Stomach (tissue), 8 donors: ENCODE measurements at regions not wholly inside any gene's neighbourhood (a gene's known extent, or its start where the extent isn't known, plus 50 kb on each side); places are given as distances from the start of the nearest gene placed in this dataset.

Experiments used
- DNase-seq, 2 donors: peaks; one replicate each; pipeline versions ENCODE4 v3.0.0 to v3.0.0-alpha.2; 2013 to 2019
- H3K27ac ChIP-seq, 5 donors: fragments of 200-600 bp in 4 of 5; sonication (generic) in 4 of 5; one replicate each; pipeline ENCODE4 v1.5.1; 2013 to 2019; ENCODE audit warnings: mild to moderate bottlenecking in 1 of 5, moderate library complexity in 1 of 5
- H3K27me3 ChIP-seq, 3 donors: fragments of 200-600 bp; sonication (generic); one replicate each; pipeline ENCODE4 v1.5.1; 2017 to 2019; ENCODE audit warnings: mixed run types in 1 of 3
- H3K36me3 ChIP-seq, 4 donors: fragments of 200-600 bp; sonication (generic); 1 replicate in 3 of 4; 2 replicates in 1 of 4; pipeline ENCODE4 v1.5.1; 2016 to 2019
- H3K4me1 ChIP-seq, 4 donors: fragments of 200-600 bp; sonication (generic); one replicate each; pipeline ENCODE4 v1.5.1; 2016 to 2019
- H3K4me3 ChIP-seq, 4 donors: fragments of 200-600 bp; sonication (generic) in 3 of 4; one replicate each; pipeline ENCODE4 v1.5.1; 2016 to 2019; ENCODE audit warnings: mild to moderate bottlenecking in 1 of 4
- H3K9me3 ChIP-seq, 4 donors: fragments of 200-600 bp; sonication (generic); one replicate each; pipeline ENCODE4 v1.5.1; 2016 to 2019
- EP300 ChIP-seq: sonication (generic); formaldehyde crosslinking; IDR thresholded peaks from one replicate; pipeline ENCODE4 v1.6.1; 2017; ENCODE audit warnings: antibody characterized with exemption
- POLR2A ChIP-seq, 4 donors: fragments of 450-650 bp; IDR thresholded peaks; one replicate each; pipeline ENCODE4 v1.6.1; 2016; ENCODE audit warnings: antibody characterized with exemption in 4 of 4, control low read depth in 2 of 4, mild to moderate bottlenecking in 1 of 4, moderate library complexity in 1 of 4
- POLR2AphosphoS5 ChIP-seq, 3 donors: sonication (generic); formaldehyde crosslinking; IDR thresholded peaks; one replicate each; pipeline ENCODE4 v1.6.1; 2016; ENCODE audit warnings: antibody characterized with exemption in 3 of 3
- WGBS, 5 donors: extraction: QIAGEN DNeasy Blood & Tissue Kit in 3 of 5; methylation state at CpG; one replicate each; pipeline versions ENCODE4 v1.1.5 to v1.1.7; 2013 to 2018; 5-methylcytosine and 5-hydroxymethylcytosine counted together
- intact Hi-C: fragments of 100-400 bp; cut with DNase I; formaldehyde crosslinking; loops from one replicate; pipeline ENCODE4 v1.15.1; 2023; ENCODE audit warnings: low total_unique reads
- TF ChIP-seq, protein P1 (sequence below), 7 experiments: fragments of 450-650 bp in 4 of 7; fragments of 200-600 bp in 3 of 7; sonication (generic) in 3 of 7; IDR thresholded peaks; one replicate each; pipeline ENCODE4 v1.5.1; 2016 to 2019; ENCODE audit warnings: antibody characterized with exemption in 7 of 7, control low read depth in 2 of 7, mild to moderate bottlenecking in 1 of 7
- donor health status: healthy with polysubstance abuse.
- donor health status: Bipolar disorder and iron deficiency.
- donor health status: healthy.

DNA sequence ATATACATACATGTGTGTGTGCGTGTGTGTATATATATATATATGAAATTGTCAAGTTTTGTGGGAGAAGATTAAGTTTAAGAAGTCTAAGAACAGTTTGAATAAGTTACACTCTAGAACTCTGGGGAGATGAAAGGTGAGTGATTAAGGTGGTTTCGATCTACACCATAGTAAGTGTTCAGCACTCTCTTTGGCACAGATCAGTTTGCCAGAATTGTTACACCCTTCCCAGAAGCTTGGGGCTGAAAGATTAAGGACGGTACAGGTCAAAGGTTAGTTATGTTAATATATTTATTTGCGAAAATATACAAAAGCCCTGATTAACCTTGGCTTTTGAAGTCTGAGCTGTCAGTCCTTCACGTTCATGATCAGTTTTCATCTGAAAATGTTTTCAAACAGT is 309.1 kb downstream of the KLF5 start:
- no peaks in the 10 kb centered on the region for H3K36me3 ChIP-seq
- DNase-seq = no peak
- H3K9me3 ChIP-seq = no peaks in the 10 kb centered on the region
- intact Hi-C loops = no loop called here
- peaks cover 0 to 11% (median 3%) of the 10 kb centered on the region in 4 donors for H3K4me1 ChIP-seq
- no peak overlapping the region for H3K4me3 ChIP-seq
- H3K27ac ChIP-seq = peak overlapping the region in 2 of 5 donors; percentile 61 to 69
- no peak for TF ChIP-seq POLR2A (IDR thresholded peaks at IDR 0.05)
- TF ChIP-seq POLR2AphosphoS5 (IDR thresholded peaks at IDR 0.05) = no peak
- TF ChIP-seq, protein P1, sequence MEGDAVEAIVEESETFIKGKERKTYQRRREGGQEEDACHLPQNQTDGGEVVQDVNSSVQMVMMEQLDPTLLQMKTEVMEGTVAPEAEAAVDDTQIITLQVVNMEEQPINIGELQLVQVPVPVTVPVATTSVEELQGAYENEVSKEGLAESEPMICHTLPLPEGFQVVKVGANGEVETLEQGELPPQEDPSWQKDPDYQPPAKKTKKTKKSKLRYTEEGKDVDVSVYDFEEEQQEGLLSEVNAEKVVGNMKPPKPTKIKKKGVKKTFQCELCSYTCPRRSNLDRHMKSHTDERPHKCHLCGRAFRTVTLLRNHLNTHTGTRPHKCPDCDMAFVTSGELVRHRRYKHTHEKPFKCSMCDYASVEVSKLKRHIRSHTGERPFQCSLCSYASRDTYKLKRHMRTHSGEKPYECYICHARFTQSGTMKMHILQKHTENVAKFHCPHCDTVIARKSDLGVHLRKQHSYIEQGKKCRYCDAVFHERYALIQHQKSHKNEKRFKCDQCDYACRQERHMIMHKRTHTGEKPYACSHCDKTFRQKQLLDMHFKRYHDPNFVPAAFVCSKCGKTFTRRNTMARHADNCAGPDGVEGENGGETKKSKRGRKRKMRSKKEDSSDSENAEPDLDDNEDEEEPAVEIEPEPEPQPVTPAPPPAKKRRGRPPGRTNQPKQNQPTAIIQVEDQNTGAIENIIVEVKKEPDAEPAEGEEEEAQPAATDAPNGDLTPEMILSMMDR (IDR thresholded peaks at IDR 0.05) = no peak
- TF ChIP-seq EP300 = no peak
- 46 to 61% (median 47%) methylated on average over 5 of the region's 5 CpGs for whole genome bisulfite sequencing, 5 donors
- H3K27me3 ChIP-seq = no peaks in the 10 kb centered on the region

DNA sequence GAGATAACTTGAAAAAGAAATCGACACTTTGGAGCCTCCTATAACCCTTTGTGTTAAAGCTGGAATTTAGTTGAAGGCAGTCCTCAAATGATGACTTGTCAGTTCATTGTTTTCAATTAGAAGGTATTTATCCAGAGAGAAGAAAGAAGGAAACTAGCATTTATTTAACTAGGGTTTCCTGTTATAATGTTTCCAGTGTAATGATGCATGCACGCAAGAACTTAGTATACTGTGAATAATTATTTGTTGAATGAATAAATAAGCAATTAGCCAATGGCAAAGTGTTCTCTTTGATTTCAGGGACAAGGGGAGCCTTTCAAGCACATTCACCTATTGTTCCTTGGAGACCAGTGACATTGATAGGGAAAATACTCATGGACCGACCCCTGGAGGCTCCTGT is 307.4 kb downstream of the KLF5 start:
- peak overlapping the region in 4 of 5 donors; percentile 27 to 86 (median 65) for H3K27ac ChIP-seq
- H3K27me3 ChIP-seq = no peaks in the 10 kb centered on the region
- H3K4me3 ChIP-seq = no peak overlapping the region
- intact Hi-C loops = no loop called here
- no peaks in the 10 kb centered on the region for H3K9me3 ChIP-seq
- no peak for DNase-seq
- TF ChIP-seq EP300 (no peak), POLR2A (IDR thresholded peaks at IDR 0.05) (no peak), POLR2AphosphoS5 (IDR thresholded peaks at IDR 0.05) (no peak)
- TF ChIP-seq, protein P1 (IDR thresholded peaks at IDR 0.05) = no peak
- no peaks in the 10 kb centered on the region for H3K36me3 ChIP-seq
- H3K4me1 ChIP-seq = peaks cover 0 to 11% (median 2%) of the 10 kb centered on the region in 4 donors
- 43 to 64% (median 57%) methylated on average over 3 of the region's 3 CpGs for WGBS, 5 donors

DNA sequence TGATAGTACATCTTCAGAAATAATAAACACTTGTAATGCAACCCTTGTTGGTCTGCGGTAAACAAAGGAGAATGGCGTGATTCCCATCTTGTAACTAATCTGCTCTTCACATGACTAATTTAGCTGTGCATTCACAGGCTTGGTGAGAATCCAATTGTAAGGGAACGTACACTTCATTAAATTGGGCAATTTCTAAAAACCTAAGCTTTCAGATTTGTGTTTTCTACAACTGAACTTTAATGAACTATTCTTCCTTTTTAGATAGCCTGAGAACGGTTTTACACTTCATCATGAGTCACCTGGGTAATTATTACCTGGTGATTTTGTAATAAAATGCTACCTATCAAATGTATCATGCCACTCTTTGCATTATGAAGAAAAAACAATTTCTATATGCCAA is 306.9 kb downstream of the KLF5 start:
- peak overlapping the region in 4 of 5 donors; percentile 5 to 69 (median 58) for H3K27ac ChIP-seq
- H3K36me3 ChIP-seq = no peaks in the 10 kb centered on the region
- intact Hi-C loops = no loop called here
- TF ChIP-seq, protein P1 (IDR thresholded peaks at IDR 0.05) = no peak
- TF ChIP-seq EP300 = no peak
- no peak for TF ChIP-seq POLR2AphosphoS5 (IDR thresholded peaks at IDR 0.05)
- no peak for TF ChIP-seq POLR2A (IDR thresholded peaks at IDR 0.05)
- peaks cover 0 to 11% (median 2%) of the 10 kb centered on the region in 4 donors for H3K4me1 ChIP-seq
- no peaks in the 10 kb centered on the region for H3K9me3 ChIP-seq
- no peaks in the 10 kb centered on the region for H3K27me3 ChIP-seq
- 43 to 59% (median 53%) methylated on average over 4 of the region's 4 CpGs for WGBS, 5 donors
- no peak overlapping the region for H3K4me3 ChIP-seq
- peak in 1 of 2 donors; percentile 20 for DNase-seq

DNA sequence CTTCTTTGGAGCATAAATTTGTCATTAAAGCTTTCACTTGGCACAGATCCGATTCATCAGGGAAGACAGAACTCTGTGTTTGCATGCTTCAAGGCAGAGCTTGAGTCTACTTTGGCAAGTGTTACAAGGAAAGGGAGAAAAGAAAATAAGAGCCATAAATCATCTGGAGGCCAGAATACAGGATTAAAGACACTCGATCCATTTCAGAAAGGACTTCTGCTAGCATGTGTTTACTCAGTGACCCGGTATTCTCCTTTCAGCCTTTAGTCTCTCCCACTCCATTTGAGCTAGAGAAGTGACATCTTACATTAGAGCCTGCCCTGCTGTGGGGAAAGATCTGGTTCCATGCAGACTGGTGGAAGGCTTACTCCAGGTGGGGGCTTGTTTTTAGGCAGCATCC is 306.4 kb downstream of the KLF5 start:
- Histone ChIP-seq H3K27ac (peak overlapping the region in 4 of 5 donors; percentile 5 to 69 (median 58)), H3K9me3 (no peaks in the 10 kb centered on the region), H3K4me3 (no peak overlapping the region), H3K36me3 (no peaks in the 10 kb centered on the region), H3K27me3 (no peaks in the 10 kb centered on the region), H3K4me1 (peaks cover 0 to 11% (median 2%) of the 10 kb centered on the region in 4 donors)
- intact Hi-C loops = no loop called here
- TF ChIP-seq EP300 = no peak
- no peak for TF ChIP-seq POLR2AphosphoS5 (IDR thresholded peaks at IDR 0.05)
- no peak for TF ChIP-seq POLR2A (IDR thresholded peaks at IDR 0.05)
- TF ChIP-seq, protein P1 (IDR thresholded peaks at IDR 0.05) = no peak
- peak in 1 of 2 donors; percentile 40 for DNase-seq
- 13 to 37% (median 22%) methylated on average over 3 of the region's 3 CpGs for WGBS, 5 donors
